ENCODE measurements at regions not wholly inside any gene's neighbourhood (a gene's known extent, or its start where the extent isn't known, plus 50 kb on each side); places are given as distances from the start of the nearest gene placed in this dataset.

DNA sequence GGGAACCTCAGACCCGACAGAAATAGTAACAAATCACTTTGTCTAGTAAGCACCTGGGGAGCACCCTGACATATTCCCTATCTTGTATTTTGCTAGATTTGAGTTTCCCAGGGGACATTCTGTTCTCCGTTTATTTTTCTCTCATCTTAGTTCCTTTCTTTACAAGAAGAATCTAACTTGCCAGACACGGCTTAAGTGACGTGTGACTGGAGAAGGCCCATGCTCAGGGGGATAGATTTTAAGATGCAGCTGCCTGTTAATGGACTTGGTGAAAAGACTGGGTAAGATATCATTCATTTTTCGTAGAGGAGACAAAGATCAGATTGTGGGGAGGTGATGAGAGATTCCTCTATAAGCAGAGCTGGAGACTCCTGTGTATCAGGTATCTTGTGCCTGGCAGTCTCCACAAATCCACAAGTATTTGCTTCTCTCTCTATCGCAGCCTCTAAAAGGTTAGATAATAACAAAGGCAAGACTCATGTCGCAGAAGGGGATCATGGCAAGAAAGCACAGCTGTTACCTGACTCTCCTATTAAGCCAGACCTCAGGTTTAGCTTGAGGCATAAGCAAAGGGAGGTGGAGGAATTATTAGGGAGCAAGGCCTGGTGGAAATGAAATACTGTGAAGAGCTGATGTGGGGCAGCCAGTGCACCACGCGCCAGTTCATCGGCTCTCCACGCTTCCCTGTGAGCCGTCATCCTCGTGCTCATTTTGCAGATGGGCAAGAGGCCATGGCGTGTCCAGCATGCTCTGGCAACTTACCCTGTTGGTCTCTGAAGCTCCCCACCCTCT is 347.2 kb upstream of the TNP1 start:
- Histone ChIP-seq H3K36me3 (ENCODE audit: insufficient read depth, low read length) (no peaks in the 10 kb centered on the region), H2AFZ (ENCODE audit: low read length) (no peak overlapping the region), H3K4me1 (ENCODE audit: low read length) (no peaks in the 10 kb centered on the region), H3K4me2 (ENCODE audit: low read depth, low read length, poor library complexity, severe bottlenecking) (no peak overlapping the region), H4K20me1 (ENCODE audit: insufficient read depth, low read depth, low read length) (no peaks in the 10 kb centered on the region), H3K79me2 (ENCODE audit: low read length) (no peaks in the 10 kb centered on the region), H3K9ac (ENCODE audit: low read length) (no peak overlapping the region), H3K9me2 (replicated peaks; ENCODE audit: insufficient read depth, low read length) (no peaks in the 10 kb centered on the region), H3K27ac (ENCODE audit: low read length) (no peak overlapping the region), H3K27me3 (ENCODE audit: low read length) (no peaks in the 10 kb centered on the region), H3K9me3 (ENCODE audit: low read length) (no peaks in the 10 kb centered on the region), H3K4me3 (ENCODE audit: low read length) (no peak overlapping the region)
- no peak for DNase-seq

DNA sequence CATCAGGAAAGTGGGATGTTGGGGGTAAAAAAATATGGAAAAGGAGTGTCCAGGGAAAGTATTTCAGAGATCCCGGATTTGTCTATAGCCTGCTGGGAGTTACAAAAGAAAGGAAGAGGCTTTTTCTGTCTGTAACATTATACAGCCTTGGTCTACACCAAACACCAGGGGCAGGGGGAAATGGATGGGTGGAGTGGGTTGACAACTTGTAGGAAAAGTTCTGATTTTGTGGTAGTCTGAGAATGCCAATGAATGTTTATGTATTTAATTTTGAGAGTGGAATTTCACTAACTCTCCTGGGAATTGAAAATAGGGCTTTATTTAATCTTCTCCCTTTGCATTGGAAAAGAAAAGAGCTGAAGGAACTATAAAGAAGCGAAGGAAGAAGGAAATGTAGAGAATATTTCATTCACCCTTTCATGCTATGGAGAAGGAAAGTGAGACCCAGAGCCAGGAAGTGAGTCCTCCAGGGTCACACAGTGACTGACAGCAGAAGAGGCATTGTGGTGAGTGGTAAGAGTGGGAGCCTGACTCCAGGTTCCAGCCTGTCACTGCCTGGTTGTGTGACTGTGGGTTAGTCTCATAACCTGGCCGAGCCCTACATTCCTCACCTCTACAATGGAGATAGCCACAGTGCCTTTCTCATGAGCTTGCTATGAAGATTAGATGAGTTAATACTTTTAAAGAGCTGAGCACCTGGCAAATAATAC is 346.3 kb upstream of the TNP1 start:
- Histone ChIP-seq H4K20me1 (ENCODE audit: insufficient read depth, low read depth, low read length) (no peaks in the 10 kb centered on the region), H3K36me3 (ENCODE audit: insufficient read depth, low read length) (no peaks in the 10 kb centered on the region), H3K27ac (ENCODE audit: low read length) (no peak overlapping the region), H3K4me3 (ENCODE audit: low read length) (no peak overlapping the region), H3K9me3 (ENCODE audit: low read length) (no peaks in the 10 kb centered on the region), H3K4me2 (ENCODE audit: low read depth, low read length, poor library complexity, severe bottlenecking) (no peak overlapping the region), H3K9ac (ENCODE audit: low read length) (no peak overlapping the region), H3K27me3 (ENCODE audit: low read length) (no peaks in the 10 kb centered on the region), H3K9me2 (replicated peaks; ENCODE audit: insufficient read depth, low read length) (no peaks in the 10 kb centered on the region), H3K4me1 (ENCODE audit: low read length) (no peaks in the 10 kb centered on the region), H2AFZ (ENCODE audit: low read length) (no peak overlapping the region), H3K79me2 (ENCODE audit: low read length) (no peaks in the 10 kb centered on the region)
- DNase-seq, result no peak

- no peaks in the 10 kb centered on the region for H3K27me3 ChIP-seq (ENCODE audit: low read length)
- H3K4me2 ChIP-seq (ENCODE audit: low read depth, low read length, poor library complexity, severe bottlenecking), result no peak overlapping the region
- H3K4me3 ChIP-seq (ENCODE audit: low read length), result no peak overlapping the region
Measured at GRCh38 chr2:217204358-217204757, 344.5 kb upstream of the TNP1 start.

DNA sequence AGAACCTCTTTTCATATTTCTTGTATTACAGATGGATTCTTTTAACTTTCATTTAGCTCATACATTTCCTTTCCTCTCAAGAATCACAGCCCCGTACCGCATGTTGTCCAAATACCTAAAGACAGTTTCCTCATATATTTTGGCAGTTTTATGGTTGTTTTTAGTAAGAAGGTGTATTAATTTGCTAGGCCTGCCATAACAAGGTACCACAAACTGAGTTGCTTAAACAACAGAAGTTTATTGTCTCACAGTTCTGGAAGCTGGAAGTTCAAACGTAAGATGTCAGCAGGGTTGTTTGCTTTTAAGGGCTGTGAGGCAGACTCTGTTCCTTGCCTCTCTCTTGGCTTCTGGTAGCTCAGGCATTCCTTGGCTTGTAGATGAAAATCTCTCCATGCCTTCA is 343.2 kb upstream of the TNP1 start:
- Histone ChIP-seq H4K20me1 (ENCODE audit: insufficient read depth, low read depth, low read length) (no peaks in the 10 kb centered on the region), H2AFZ (ENCODE audit: low read length) (no peak overlapping the region), H3K27me3 (ENCODE audit: low read length) (no peaks in the 10 kb centered on the region), H3K4me3 (ENCODE audit: low read length) (no peak overlapping the region), H3K9ac (ENCODE audit: low read length) (no peak overlapping the region), H3K36me3 (ENCODE audit: insufficient read depth, low read length) (no peaks in the 10 kb centered on the region), H3K4me1 (ENCODE audit: low read length) (no peaks in the 10 kb centered on the region), H3K79me2 (ENCODE audit: low read length) (no peaks in the 10 kb centered on the region), H3K9me2 (replicated peaks; ENCODE audit: insufficient read depth, low read length) (no peaks in the 10 kb centered on the region), H3K27ac (ENCODE audit: low read length) (no peak overlapping the region), H3K4me2 (ENCODE audit: low read depth, low read length, poor library complexity, severe bottlenecking) (no peak overlapping the region), H3K9me3 (ENCODE audit: low read length) (no peaks in the 10 kb centered on the region)
- DNase-seq, result no peak

More at GRCh38 chr2:217204358-217204757, 344.5 kb upstream of the TNP1 start:
- Histone ChIP-seq H3K36me3 (ENCODE audit: insufficient read depth, low read length) (no peaks in the 10 kb centered on the region), H3K9ac (ENCODE audit: low read length) (no peak overlapping the region), H3K79me2 (ENCODE audit: low read length) (no peaks in the 10 kb centered on the region), H2AFZ (ENCODE audit: low read length) (no peak overlapping the region), H3K9me2 (replicated peaks; ENCODE audit: insufficient read depth, low read length) (no peaks in the 10 kb centered on the region), H4K20me1 (ENCODE audit: insufficient read depth, low read depth, low read length) (no peaks in the 10 kb centered on the region), H3K4me1 (ENCODE audit: low read length) (no peaks in the 10 kb centered on the region), H3K27ac (ENCODE audit: low read length) (no peak overlapping the region), H3K9me3 (ENCODE audit: low read length) (no peaks in the 10 kb centered on the region)
- no peak for DNase-seq

DNA sequence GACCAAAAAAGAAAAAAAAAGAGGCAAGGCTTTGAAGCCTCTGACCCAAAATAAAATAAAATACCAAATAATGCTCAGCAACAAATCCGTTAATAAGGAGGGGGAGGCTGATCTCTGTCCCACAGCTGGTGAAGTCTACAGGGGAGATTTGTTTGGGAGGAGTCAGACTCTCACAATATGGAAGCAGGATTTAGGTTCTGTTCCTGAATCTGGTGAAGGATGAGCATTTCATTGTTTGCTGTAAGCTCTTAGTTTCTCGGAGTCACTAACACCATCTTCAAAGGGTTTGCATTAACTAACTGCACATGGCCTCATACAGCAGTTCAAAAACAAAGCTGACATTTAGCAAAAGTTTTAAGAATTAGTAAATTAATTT is 339.4 kb upstream of the TNP1 start:
- Histone ChIP-seq H2AFZ (ENCODE audit: low read length) (no peak overlapping the region), H4K20me1 (ENCODE audit: insufficient read depth, low read depth, low read length) (no peaks in the 10 kb centered on the region), H3K27me3 (ENCODE audit: low read length) (no peaks in the 10 kb centered on the region), H3K9me2 (replicated peaks; ENCODE audit: insufficient read depth, low read length) (no peaks in the 10 kb centered on the region), H3K27ac (ENCODE audit: low read length) (no peak overlapping the region), H3K9ac (ENCODE audit: low read length) (no peak overlapping the region), H3K79me2 (ENCODE audit: low read length) (no peaks in the 10 kb centered on the region), H3K36me3 (ENCODE audit: insufficient read depth, low read length) (no peaks in the 10 kb centered on the region), H3K9me3 (ENCODE audit: low read length) (no peaks in the 10 kb centered on the region), H3K4me2 (ENCODE audit: low read depth, low read length, poor library complexity, severe bottlenecking) (no peak overlapping the region), H3K4me3 (ENCODE audit: low read length) (no peak overlapping the region), H3K4me1 (ENCODE audit: low read length) (no peaks in the 10 kb centered on the region)
- DNase-seq, result no peak

- H3K4me2 ChIP-seq (ENCODE audit: low read depth, low read length, poor library complexity, severe bottlenecking), result no peak overlapping the region
- no peaks in the 10 kb centered on the region for H4K20me1 ChIP-seq (ENCODE audit: insufficient read depth, low read depth, low read length)
- no peaks in the 10 kb centered on the region for H3K9me3 ChIP-seq (ENCODE audit: low read length)
- no peaks in the 10 kb centered on the region for H3K79me2 ChIP-seq (ENCODE audit: low read length)
- no peaks in the 10 kb centered on the region for H3K4me1 ChIP-seq (ENCODE audit: low read length)
- H3K27me3 ChIP-seq (ENCODE audit: low read length), result no peaks in the 10 kb centered on the region
- H2AFZ ChIP-seq (ENCODE audit: low read length), result no peak overlapping the region
- no peaks in the 10 kb centered on the region for H3K9me2 ChIP-seq (replicated peaks; ENCODE audit: insufficient read depth, low read length)
- no peak overlapping the region for H3K27ac ChIP-seq (ENCODE audit: low read length)
- H3K9ac ChIP-seq (ENCODE audit: low read length), result no peak overlapping the region
- DNase-seq, result no peak
- no peaks in the 10 kb centered on the region for H3K36me3 ChIP-seq (ENCODE audit: insufficient read depth, low read length)
- H3K4me3 ChIP-seq (ENCODE audit: low read length), result no peak overlapping the region
Measured at GRCh38 chr2:217195658-217196446, 336.0 kb upstream of the TNP1 start.

DNA sequence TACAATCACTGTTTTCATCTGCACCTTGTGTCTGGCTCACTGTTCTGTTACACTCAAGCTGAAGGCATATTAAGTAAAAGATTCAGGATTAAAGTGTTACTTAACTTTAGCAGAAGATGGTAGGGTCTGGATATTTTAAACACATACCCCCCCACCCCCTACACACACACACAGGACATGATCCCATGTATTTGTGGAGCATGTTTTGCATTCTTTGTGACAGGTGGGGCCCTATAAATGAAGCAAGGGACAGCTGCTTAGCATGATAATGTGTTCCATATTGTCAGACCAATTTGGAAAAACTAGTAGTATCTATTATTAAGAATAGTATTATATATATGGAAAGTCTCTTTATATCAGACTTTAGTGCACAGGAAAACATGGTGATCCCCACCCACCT is 335.2 kb upstream of the TNP1 start:
- no peak overlapping the region for H3K27ac ChIP-seq (ENCODE audit: low read length)
- H3K9me3 ChIP-seq (ENCODE audit: low read length), result no peaks in the 10 kb centered on the region
- no peak for DNase-seq
- no peaks in the 10 kb centered on the region for H4K20me1 ChIP-seq (ENCODE audit: insufficient read depth, low read depth, low read length)
- no peaks in the 10 kb centered on the region for H3K27me3 ChIP-seq (ENCODE audit: low read length)
- H3K4me3 ChIP-seq (ENCODE audit: low read length), result no peak overlapping the region
- H3K4me1 ChIP-seq (ENCODE audit: low read length), result no peaks in the 10 kb centered on the region
- H3K9me2 ChIP-seq (replicated peaks; ENCODE audit: insufficient read depth, low read length), result no peaks in the 10 kb centered on the region
- no peaks in the 10 kb centered on the region for H3K79me2 ChIP-seq (ENCODE audit: low read length)
- no peak overlapping the region for H3K4me2 ChIP-seq (ENCODE audit: low read depth, low read length, poor library complexity, severe bottlenecking)
- H2AFZ ChIP-seq (ENCODE audit: low read length), result no peak overlapping the region
- no peak overlapping the region for H3K9ac ChIP-seq (ENCODE audit: low read length)
- no peaks in the 10 kb centered on the region for H3K36me3 ChIP-seq (ENCODE audit: insufficient read depth, low read length)
